Dermis microvascular lymphatic vessel endothelial cell (primary cell): ENCODE measurements at regions not wholly inside any gene's neighbourhood (a gene's known extent, or its start where the extent isn't known, plus 50 kb on each side); places are given as distances from the start of the nearest gene placed in this dataset.
"Not testable (repeated sequence)": the region's sequence is repeated elsewhere in the genome, so short reads cannot be mapped to it uniquely, and the experiment has no call there.

Source experiments
- DNase-seq, 2 donors: peaks; one replicate each; pipeline versions ENCODE4 v3.0.0 to v3.0.0-alpha.2; 2010; ENCODE audit warnings: low read depth in 2 of 2

GRCh38 chr1:194940336-194941030, 1667.8 kb downstream of the KCNT2 start:
- no peak for DNase-seq

DNA sequence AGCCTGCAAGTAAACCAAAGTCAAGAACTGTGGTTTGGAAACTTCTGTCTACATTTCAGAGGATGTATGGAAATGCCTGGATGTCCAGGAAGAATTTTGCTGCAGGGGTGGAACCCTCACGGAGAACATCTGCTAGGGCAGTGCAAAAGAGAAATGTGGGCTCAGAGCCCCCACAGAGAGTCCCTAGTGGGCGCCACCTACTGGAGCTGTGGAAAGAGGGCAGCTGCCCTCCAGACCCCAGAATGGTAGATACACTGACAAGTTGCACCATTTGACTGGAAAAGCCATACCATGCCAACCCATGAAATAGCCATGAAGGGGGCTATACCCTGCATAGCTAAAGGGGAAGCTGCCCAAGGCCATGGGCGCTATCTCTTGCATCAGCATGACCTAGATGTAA, 1672.4 kb downstream of the KCNT2 start:
- no peak for DNase-seq

DNA sequence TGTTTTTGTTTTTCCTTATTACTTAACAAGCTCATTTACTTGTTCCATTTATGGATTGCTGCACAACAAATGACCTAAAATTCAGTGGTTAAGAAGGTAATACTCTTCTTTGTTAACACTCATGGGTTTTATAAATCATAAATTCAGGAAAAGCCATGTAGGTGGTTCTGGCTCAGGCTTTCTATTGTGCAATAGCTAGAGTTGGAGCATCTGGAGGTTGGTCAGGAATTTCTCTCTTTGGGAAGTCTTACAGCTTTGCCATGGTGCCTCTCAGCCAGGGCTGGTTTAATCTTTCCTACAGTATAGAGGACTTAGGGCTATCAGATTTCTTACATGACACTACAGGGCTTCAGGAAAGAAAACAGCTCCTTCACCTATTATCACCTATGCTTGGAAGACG, 1677.1 kb downstream of the KCNT2 start:
- DNase-seq: no peak

GRCh38 chr1:194930132-194930531, 1678.1 kb downstream of the KCNT2 start:
- no peak for DNase-seq

DNA sequence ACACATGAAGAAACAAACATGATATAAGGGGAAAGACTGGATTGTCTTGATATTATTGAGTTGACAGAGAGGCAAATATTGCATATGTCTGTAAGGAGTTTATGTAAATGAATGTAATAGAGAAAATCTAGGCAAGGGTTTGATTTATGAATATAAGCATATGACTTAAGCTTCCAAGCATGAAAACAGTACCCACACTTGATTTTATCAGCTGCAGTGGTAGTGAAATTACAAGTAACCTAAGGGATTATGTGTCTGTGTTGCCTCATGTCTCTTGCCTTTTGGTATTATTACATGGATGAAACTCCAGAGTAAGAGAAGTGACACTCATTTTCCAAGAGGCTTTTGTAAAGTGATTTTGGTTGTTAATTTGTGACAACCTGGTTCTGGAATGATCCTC, 1678.9 kb downstream of the KCNT2 start:
- no peak for DNase-seq

DNA sequence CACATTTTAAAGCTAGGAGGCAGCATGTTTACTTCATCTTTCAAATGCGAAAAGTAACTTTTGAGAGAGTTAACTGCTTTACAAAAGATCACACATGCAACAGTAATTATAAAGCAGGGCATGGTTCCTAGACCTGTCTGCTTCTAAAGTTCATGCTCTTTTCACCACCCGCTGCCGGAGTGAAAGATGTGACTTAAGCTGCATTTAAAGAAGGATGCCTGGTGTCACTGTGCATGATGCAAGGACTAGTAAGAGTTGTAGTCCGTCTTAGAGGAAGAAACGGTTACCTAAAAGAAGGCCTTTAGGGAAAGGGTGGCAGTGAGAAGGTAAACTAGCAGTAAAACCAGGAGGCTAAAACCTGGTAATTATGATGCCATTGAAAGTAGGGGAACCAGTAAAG, 1689.1 kb downstream of the KCNT2 start:
- no peak for DNase-seq

- no peak for DNase-seq
These were observed 1690.5 kb downstream of the KCNT2 start for GRCh38 chr1:194917769-194918168.

GRCh38 chr1:194908643-194909042, 1699.6 kb downstream of the KCNT2 start:
- no peak for DNase-seq

DNA sequence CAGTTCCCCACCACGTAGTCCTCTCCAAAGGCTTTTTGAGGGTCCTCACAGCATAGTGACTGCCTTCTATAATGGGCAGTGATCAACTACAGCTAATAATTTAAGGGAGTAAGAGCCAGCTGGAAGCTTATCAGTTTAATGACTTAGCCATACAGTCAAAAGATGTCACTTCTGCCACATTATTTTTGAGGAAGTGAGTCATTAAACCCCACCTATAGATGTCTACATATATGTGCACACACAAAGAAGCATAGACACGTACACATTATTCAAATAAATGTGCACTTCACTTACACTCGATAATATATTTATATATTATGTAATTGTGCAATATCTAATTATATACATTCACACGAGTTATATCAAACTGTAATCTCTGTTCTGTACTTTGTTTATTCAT, 1704.7 kb downstream of the KCNT2 start:
- no peak for DNase-seq

- DNase-seq: peak in 1 of 2 donors; percentile 0
These were observed 1702.9 kb upstream of the B3GALT2 start for GRCh38 chr1:194889310-194889709.

- DNase-seq: no peak
These were observed 1684.4 kb upstream of the B3GALT2 start for GRCh38 chr1:194870860-194871259.

GRCh38 chr1:194866153-194866552, 1679.7 kb upstream of the B3GALT2 start:
- DNase-seq: no peak

- DNase-seq: no peak
These were observed 1679.0 kb upstream of the B3GALT2 start for GRCh38 chr1:194865383-194865782.

DNA sequence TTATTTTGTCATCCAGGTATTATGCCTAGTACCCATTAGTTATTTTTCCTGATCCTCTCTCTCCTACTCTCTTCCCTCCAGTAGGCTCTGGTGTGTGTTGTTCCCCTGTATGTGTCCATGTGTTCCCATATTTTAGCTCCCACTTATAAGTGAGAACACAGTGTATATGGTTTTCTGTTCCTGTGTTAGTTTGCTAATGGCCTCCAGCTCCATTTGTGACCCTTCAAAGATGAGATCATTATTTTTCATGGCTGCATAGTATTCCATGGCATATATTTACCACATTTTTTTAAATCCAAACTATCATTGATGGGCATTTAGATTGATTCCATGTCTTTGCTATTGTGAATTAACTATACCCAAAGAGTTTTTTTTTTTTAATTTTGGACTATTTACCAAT, 1675.7 kb upstream of the B3GALT2 start:
- no peak for DNase-seq

DNA sequence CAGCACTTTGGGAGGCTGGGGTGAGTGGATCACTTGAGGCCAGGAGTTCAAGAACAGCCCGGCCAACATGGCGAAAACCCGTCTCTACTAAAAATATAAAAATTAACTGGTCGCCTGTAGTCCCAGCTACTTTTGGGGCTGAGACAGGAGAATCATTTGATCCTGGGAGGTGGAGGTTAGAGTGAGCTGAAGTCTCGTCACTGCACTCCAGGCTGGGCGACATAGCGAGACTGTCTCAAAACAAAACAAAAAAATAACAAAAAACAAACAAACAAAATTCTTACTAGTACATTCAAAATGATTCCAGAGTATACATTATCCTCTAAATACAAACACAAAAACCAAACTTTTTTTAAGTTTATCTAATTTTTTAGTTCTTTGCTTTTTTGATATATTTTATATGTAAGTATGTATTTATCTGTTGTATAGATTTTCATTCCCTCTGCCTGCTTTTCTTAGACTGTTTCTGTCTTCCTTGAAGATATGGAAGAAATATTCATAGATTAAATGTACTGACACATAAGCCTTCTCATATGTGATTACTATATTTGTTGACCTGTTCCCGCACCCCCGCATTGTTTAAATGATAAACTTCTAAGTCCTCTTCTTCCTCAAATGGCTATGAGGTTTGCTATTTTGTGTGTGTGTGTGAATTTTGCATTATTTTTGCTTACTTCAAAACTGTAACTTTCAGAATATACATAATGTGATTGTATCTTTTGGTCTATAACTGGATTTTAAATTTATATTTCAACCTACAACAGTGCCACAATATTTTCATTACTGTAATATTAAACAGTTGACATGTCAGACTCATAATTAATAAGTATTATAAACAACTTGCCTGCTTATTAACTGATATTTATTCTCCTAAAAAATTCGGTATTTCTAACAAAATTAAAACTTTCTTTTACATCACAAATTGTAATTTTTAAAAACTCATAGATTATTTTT, 1674.1 kb upstream of the B3GALT2 start:
- no peak for DNase-seq

DNA sequence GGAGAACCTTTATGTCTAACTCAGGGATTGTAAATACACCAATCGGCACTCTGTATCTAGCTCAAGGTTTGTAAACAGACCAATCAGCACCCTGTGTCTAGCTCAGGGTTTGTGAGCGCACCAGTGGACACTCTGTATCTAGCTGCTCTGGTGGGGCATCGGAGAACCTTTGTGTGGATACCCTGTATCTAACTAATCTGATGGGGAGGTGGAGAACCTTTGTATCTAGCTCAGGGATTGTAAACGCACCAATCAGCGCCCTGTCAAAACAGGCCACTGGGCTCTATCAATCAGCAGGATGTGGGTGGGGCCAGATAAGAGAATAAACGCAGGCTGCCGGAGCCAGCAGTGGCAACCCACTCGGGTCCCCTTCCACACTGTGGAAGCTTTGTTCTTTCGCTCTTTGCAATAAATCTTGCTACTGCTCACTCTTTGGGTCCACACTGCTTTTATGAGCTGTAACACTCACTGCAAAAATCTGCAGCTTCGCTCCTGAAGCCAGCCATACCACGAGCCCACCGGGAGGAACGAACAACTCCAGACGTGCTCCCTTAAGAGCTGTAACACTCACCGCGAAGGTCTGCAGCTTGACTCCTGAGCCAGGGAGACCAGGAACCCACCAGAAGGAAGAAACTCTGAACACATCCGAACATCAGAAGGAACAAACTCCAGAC, 1673.2 kb upstream of the B3GALT2 start:
- DNase-seq: not testable (repeated sequence)

GRCh38 chr1:194858811-194859480, 1672.5 kb upstream of the B3GALT2 start:
- not testable (repeated sequence) for DNase-seq

DNA sequence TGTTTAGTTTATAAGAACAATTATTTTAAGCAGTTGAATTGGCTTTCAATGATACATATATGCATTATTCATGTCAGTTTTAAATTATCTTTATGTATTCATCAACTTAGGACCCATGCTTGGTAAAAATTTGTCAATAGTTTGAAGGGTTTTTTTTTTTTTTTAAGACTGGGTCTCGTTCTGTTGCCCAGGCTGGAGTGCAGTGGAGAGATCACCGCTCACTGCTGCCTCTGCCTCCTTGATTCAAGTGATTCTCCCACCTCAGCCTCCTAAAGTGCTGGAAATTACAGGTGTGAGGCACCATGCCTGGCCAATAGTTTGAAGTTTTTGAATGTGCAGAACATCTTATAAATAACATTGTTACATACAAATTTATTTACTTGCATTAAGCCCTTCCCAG, 1671.0 kb upstream of the B3GALT2 start:
- no peak for DNase-seq

GRCh38 chr1:194848846-194849245, 1662.4 kb upstream of the B3GALT2 start:
- no peak for DNase-seq

- DNase-seq: no peak
These were observed 1660.1 kb upstream of the B3GALT2 start for GRCh38 chr1:194846488-194846887.

- DNase-seq: no peak
These were observed 1656.7 kb upstream of the B3GALT2 start for GRCh38 chr1:194843077-194843476.

DNA sequence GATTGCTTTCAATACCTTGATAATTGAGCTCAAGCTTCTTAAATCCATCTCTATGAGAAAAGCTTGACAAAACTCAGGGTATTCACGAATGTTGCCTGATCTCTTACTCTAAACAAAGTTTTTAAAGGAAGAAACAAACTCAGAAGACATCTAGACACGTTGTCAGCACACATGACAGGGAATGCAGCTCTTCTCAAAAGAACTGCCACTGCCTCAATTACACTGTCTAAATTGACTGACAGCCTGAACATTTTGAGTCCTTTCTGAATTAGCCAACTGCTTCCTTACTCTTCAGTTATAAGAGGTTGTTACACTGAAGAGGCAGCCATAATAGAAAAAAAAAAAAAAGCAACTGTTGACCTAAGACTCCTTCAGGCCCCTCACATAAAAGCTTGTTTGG, 1646.7 kb upstream of the B3GALT2 start:
- no peak for DNase-seq
